Ovary (tissue), 3 donors: ENCODE measurements at regions not wholly inside any gene's neighbourhood (a gene's known extent, or its start where the extent isn't known, plus 50 kb on each side); places are given as distances from the start of the nearest gene placed in this dataset.

Experiments used
- EP300 ChIP-seq: sonication (generic); formaldehyde crosslinking; IDR thresholded peaks from one replicate; pipeline ENCODE4 v1.6.1; 2017; ENCODE audit warnings: antibody characterized with exemption
- POLR2A ChIP-seq: fragments of 450-650 bp; IDR thresholded peaks from one replicate; pipeline ENCODE4 v1.6.1; 2017; ENCODE audit warnings: antibody characterized with exemption, mild to moderate bottlenecking, moderate library complexity
- TF ChIP-seq, protein P1 (sequence below), 3 donors: fragments of 450-650 bp in 2 of 3; fragments of 200-600 bp in 1 of 3; IDR thresholded peaks; one replicate each; pipeline versions ENCODE4 v1.5.1 to v1.8.0; 2016 to 2022; ENCODE audit warnings: antibody characterized with exemption in 3 of 3, mild to moderate bottlenecking in 1 of 3
- donor health status: DM: no; HTN: no; CAD: no.

GRCh38 chr6:120652506-120652905 is 681.8 kb downstream of the TBC1D32 start:
- TF ChIP-seq, protein P1, sequence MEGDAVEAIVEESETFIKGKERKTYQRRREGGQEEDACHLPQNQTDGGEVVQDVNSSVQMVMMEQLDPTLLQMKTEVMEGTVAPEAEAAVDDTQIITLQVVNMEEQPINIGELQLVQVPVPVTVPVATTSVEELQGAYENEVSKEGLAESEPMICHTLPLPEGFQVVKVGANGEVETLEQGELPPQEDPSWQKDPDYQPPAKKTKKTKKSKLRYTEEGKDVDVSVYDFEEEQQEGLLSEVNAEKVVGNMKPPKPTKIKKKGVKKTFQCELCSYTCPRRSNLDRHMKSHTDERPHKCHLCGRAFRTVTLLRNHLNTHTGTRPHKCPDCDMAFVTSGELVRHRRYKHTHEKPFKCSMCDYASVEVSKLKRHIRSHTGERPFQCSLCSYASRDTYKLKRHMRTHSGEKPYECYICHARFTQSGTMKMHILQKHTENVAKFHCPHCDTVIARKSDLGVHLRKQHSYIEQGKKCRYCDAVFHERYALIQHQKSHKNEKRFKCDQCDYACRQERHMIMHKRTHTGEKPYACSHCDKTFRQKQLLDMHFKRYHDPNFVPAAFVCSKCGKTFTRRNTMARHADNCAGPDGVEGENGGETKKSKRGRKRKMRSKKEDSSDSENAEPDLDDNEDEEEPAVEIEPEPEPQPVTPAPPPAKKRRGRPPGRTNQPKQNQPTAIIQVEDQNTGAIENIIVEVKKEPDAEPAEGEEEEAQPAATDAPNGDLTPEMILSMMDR (IDR thresholded peaks at IDR 0.05): no peak
- TF ChIP-seq POLR2A (no peak), EP300 (no peak)
